ENCODE measurements at regions not wholly inside any gene's neighbourhood (a gene's known extent, or its start where the extent isn't known, plus 50 kb on each side); places are given as distances from the start of the nearest gene placed in this dataset.

GRCh38 chr9:85268131-85268530, 473.6 kb downstream of the AGTPBP1 start:
- DNase-seq (ENCODE audit: low read depth in 3 of 3, low spot score in 2 of 3): peak in 1 of 3 donors; percentile 50

- DNase-seq (ENCODE audit: low read depth in 3 of 3, low spot score in 2 of 3): no peak
Measured at GRCh38 chr9:85264695-85265094, 477.1 kb downstream of the AGTPBP1 start.

- DNase-seq (ENCODE audit: low read depth in 3 of 3, low spot score in 2 of 3): no peak
Measured at GRCh38 chr9:85263288-85263687, 478.5 kb downstream of the AGTPBP1 start.

GRCh38 chr9:85262333-85262732, 479.4 kb downstream of the AGTPBP1 start:
- no peak for DNase-seq (ENCODE audit: low read depth in 3 of 3, low spot score in 2 of 3)

- DNase-seq (ENCODE audit: low read depth in 3 of 3, low spot score in 2 of 3): no peak
Measured at GRCh38 chr9:85260275-85260845, 481.4 kb downstream of the AGTPBP1 start.

GRCh38 chr9:85258823-85259370, 482.9 kb downstream of the AGTPBP1 start:
- peak in 2 of 3 donors; percentile 54 to 56 for DNase-seq (ENCODE audit: low read depth in 3 of 3, low spot score in 2 of 3)

GRCh38 chr9:85258236-85258635, 483.5 kb downstream of the AGTPBP1 start:
- no peak for DNase-seq (ENCODE audit: low read depth in 3 of 3, low spot score in 2 of 3)

GRCh38 chr9:85249313-85249621, 492.5 kb downstream of the AGTPBP1 start:
- DNase-seq (ENCODE audit: low read depth in 3 of 3, low spot score in 2 of 3): no peak

- DNase-seq (ENCODE audit: low read depth in 3 of 3, low spot score in 2 of 3): no peak
Measured at GRCh38 chr9:85248514-85249312, 493.0 kb downstream of the AGTPBP1 start.

- no peak for DNase-seq (ENCODE audit: low read depth in 3 of 3, low spot score in 2 of 3)
Measured at GRCh38 chr9:85246541-85246940, 495.2 kb downstream of the AGTPBP1 start.

- DNase-seq (ENCODE audit: low read depth in 3 of 3, low spot score in 2 of 3): no peak
Measured at GRCh38 chr9:85244856-85245255, 496.9 kb downstream of the AGTPBP1 start.

GRCh38 chr9:85243977-85244376, 497.8 kb downstream of the AGTPBP1 start:
- peak in 1 of 3 donors; percentile 59 for DNase-seq (ENCODE audit: low read depth in 3 of 3, low spot score in 2 of 3)

- no peak for DNase-seq (ENCODE audit: low read depth in 3 of 3, low spot score in 2 of 3)
Measured at GRCh38 chr9:85237478-85237877, 504.3 kb downstream of the AGTPBP1 start.

- DNase-seq (ENCODE audit: low read depth in 3 of 3, low spot score in 2 of 3): no peak
Measured at GRCh38 chr9:85230081-85230480, 511.7 kb downstream of the AGTPBP1 start.

GRCh38 chr9:85228111-85228855, 513.5 kb downstream of the AGTPBP1 start:
- DNase-seq (ENCODE audit: low read depth in 3 of 3, low spot score in 2 of 3): no peak

- DNase-seq (ENCODE audit: low read depth in 3 of 3, low spot score in 2 of 3): no peak
Measured at GRCh38 chr9:85225180-85225579, 516.6 kb downstream of the AGTPBP1 start.

GRCh38 chr9:85224729-85225128, 517.0 kb downstream of the AGTPBP1 start:
- DNase-seq (ENCODE audit: low read depth in 3 of 3, low spot score in 2 of 3): no peak

- DNase-seq (ENCODE audit: low read depth in 3 of 3, low spot score in 2 of 3): no peak
Measured at GRCh38 chr9:85224301-85224700, 517.5 kb downstream of the AGTPBP1 start.

- DNase-seq (ENCODE audit: low read depth in 3 of 3, low spot score in 2 of 3): no peak
Measured at GRCh38 chr9:85223506-85224125, 518.1 kb downstream of the AGTPBP1 start.

GRCh38 chr9:85216601-85217000, 525.2 kb downstream of the AGTPBP1 start:
- no peak for DNase-seq (ENCODE audit: low read depth in 3 of 3, low spot score in 2 of 3)

- no peak for DNase-seq (ENCODE audit: low read depth in 3 of 3, low spot score in 2 of 3)
Measured at GRCh38 chr9:85215961-85216360, 525.8 kb downstream of the AGTPBP1 start.

All from right renal cortex interstitium (tissue), 3 donors.